ENCODE measurements at regions not wholly inside any gene's neighbourhood (a gene's known extent, or its start where the extent isn't known, plus 50 kb on each side); places are given as distances from the start of the nearest gene placed in this dataset.

GRCh38 chr2:195124391-195125079, 532.5 kb upstream of the SLC39A10 start:
- TF ChIP-seq CTCF (IDR thresholded peaks at IDR 0.05) (no peak), POLR2A (IDR thresholded peaks at IDR 0.05) (no peak)

Measured in lower leg skin (tissue), 3 donors.